Thoracic aorta (tissue), 2 donors: ENCODE measurements at regions not wholly inside any gene's neighbourhood (a gene's known extent, or its start where the extent isn't known, plus 50 kb on each side); places are given as distances from the start of the nearest gene placed in this dataset.

Experiments used
- ATAC-seq: fragments of 150-250 bp; one replicate; pipeline ENCODE4 v1.8.0; 2017; ENCODE audit warnings: low read depth; ENCODE audit not compliant: insufficient number of reproducible peaks, low FRiP score
- DNase-seq: peaks from one replicate; pipeline ENCODE4 v3.0.0-alpha.2; 2020; ENCODE audit warnings: low spot score
- H3K27ac ChIP-seq, 2 donors: fragments of 200-600 bp; sonication (generic); 1 replicate in 1 of 2; 2 replicates in 1 of 2; pipeline ENCODE4 v1.5.1; 2016; ENCODE audit warnings: mild to moderate bottlenecking in 2 of 2, moderate library complexity in 2 of 2
- H3K27me3 ChIP-seq: fragments of 200-600 bp; sonication (generic); replicated peaks from 2 replicates; pipeline ENCODE4 v1.6.0; 2016; ENCODE audit warnings: mild to moderate bottlenecking; ENCODE audit not compliant: insufficient read depth
- H3K36me3 ChIP-seq: fragments of 200-600 bp; sonication (generic); one replicate; pipeline ENCODE4 v1.5.1; 2016
- H3K4me1 ChIP-seq, 2 donors: fragments of 200-600 bp; sonication (generic); 1 replicate in 1 of 2; 2 replicates in 1 of 2; pipeline versions ENCODE4 v1.5.1 to v1.6.0; 2016; ENCODE audit warnings: low read depth in 2 of 2, mild to moderate bottlenecking in 1 of 2; ENCODE audit not compliant: control insufficient read depth in 1 of 2
- H3K4me3 ChIP-seq: fragments of 200-600 bp; sonication (generic); 2 replicates; pipeline ENCODE4 v1.5.1; 2016; ENCODE audit warnings: mild to moderate bottlenecking
- H3K9me3 ChIP-seq: fragments of 200-600 bp; sonication (generic); 2 replicates; pipeline ENCODE4 v1.5.1; 2016
- TF ChIP-seq, protein P1 (sequence below): fragments of 200-600 bp; sonication (generic); IDR thresholded peaks from one replicate; pipeline ENCODE4 v1.5.1; 2019; ENCODE audit warnings: antibody characterized with exemption

DNA sequence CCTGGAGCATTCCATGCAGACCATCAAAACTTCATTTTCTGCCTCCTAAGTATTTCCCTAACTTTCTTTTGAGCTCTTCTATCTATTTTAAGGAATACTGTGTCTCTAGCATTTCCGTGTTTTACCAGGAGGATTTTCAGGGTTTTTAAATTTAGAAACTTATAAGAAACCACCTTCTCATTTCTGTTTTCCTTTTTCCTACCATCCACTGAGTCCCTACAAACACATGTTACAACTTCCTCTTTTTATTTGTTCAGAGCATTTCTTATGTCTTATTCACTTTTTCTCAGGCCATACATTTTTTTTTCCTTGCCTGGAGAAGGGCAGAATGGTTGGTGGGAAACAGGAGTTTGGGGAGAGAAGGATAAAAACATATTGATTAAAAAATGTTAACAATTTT is 130.0 kb upstream of the BMP5 start:
- TF ChIP-seq, protein P1, sequence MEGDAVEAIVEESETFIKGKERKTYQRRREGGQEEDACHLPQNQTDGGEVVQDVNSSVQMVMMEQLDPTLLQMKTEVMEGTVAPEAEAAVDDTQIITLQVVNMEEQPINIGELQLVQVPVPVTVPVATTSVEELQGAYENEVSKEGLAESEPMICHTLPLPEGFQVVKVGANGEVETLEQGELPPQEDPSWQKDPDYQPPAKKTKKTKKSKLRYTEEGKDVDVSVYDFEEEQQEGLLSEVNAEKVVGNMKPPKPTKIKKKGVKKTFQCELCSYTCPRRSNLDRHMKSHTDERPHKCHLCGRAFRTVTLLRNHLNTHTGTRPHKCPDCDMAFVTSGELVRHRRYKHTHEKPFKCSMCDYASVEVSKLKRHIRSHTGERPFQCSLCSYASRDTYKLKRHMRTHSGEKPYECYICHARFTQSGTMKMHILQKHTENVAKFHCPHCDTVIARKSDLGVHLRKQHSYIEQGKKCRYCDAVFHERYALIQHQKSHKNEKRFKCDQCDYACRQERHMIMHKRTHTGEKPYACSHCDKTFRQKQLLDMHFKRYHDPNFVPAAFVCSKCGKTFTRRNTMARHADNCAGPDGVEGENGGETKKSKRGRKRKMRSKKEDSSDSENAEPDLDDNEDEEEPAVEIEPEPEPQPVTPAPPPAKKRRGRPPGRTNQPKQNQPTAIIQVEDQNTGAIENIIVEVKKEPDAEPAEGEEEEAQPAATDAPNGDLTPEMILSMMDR, result no peak
- H3K4me1 ChIP-seq, result no peaks in the 10 kb centered on the region
- no peak overlapping the region for H3K4me3 ChIP-seq
- ATAC-seq, result no peak
- no peak overlapping the region for H3K27ac ChIP-seq
- no peaks in the 10 kb centered on the region for H3K27me3 ChIP-seq
- no peak for DNase-seq
- no peaks in the 10 kb centered on the region for H3K9me3 ChIP-seq
- no peaks in the 10 kb centered on the region for H3K36me3 ChIP-seq

DNA sequence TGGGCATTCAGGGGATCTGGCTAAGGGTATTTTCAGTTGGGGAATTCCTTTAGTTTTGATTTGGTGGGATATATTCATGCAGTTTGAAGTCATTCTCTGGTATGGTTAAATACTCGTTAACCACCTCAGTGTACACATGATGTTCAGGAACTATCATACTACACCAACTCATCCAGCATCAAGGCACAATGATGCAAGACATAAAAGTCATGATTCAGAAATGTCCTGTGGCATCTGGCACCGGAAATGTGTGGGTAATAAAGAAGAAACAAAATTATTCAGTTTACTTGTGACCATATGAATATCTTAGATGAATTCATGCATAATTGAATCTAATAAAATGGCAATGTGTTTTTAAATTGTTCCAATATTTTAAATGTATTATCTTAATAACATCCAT is 129.0 kb upstream of the BMP5 start:
- H3K4me3 ChIP-seq, result no peak overlapping the region
- no peaks in the 10 kb centered on the region for H3K36me3 ChIP-seq
- DNase-seq, result no peak
- H3K9me3 ChIP-seq, result no peaks in the 10 kb centered on the region
- H3K27ac ChIP-seq, result no peak overlapping the region
- H3K4me1 ChIP-seq, result no peaks in the 10 kb centered on the region
- no peak for ATAC-seq
- H3K27me3 ChIP-seq, result no peaks in the 10 kb centered on the region
- TF ChIP-seq, protein P1, result no peak

DNA sequence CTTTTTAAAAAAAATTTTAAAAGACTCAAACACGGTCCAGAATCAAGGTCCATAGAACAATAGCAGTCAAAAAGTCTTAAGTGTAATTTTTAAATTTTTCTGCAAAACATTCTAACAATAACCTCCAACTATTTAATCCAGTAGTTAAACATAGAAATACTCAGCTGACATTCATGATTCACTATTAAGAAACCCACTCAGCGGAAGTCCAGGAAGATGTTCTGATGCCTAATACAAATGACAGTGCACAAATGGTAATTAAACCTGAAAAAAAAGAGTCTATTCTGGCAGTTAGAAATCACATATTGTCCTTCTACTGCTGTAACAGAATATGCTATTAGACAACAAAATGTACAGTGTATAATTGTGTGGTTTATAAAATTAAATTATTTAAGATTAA is 128.2 kb upstream of the BMP5 start:
- H3K27ac ChIP-seq, result no peak overlapping the region
- DNase-seq (no peak), ATAC-seq (no peak)
- no peaks in the 10 kb centered on the region for H3K36me3 ChIP-seq
- no peaks in the 10 kb centered on the region for H3K27me3 ChIP-seq
- H3K4me1 ChIP-seq, result no peaks in the 10 kb centered on the region
- no peak overlapping the region for H3K4me3 ChIP-seq
- TF ChIP-seq, protein P1, result no peak
- no peaks in the 10 kb centered on the region for H3K9me3 ChIP-seq

DNA sequence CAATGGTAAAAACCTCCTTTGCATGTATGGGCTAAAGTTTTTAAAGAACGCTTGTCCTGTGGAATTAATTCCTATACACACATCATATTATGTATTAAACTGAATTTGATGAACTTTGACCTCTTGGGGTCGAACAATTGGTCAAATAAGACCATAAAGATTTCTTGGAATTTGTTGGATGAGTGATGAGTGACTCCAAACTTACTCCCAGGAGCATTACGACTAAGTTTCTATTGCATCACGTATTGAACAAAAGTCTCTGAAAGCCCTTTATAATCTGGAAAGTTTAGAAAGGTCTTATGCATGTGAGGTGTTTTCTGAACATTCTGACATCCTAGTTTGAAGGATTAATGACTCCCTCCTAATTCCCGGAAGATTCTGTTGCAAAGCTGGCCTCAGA is 126.9 kb upstream of the BMP5 start:
- no peaks in the 10 kb centered on the region for H3K9me3 ChIP-seq
- ATAC-seq (no peak), DNase-seq (no peak)
- TF ChIP-seq, protein P1, result no peak
- no peak overlapping the region for H3K4me3 ChIP-seq
- H3K4me1 ChIP-seq, result no peaks in the 10 kb centered on the region
- H3K27ac ChIP-seq, result no peak overlapping the region
- H3K36me3 ChIP-seq, result no peaks in the 10 kb centered on the region
- H3K27me3 ChIP-seq, result no peaks in the 10 kb centered on the region

DNA sequence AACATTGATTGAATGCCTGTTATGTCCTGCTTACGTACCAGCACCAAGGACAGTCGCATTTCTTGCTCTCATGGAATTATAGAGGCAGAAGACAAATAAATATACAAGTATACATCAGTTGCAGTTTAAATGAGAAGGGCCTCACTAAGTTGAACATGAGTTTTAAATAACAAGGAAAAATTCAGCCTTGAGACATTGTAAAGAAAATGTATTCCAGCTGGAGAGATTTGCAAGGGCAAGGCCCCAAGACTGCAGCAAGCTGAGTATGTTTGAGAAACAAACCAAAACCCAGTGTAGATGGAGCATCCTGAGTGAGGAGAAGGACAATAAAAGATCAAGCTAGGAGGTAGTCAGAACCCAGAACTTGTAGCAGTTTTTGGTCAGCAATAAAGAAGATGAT is 123.2 kb upstream of the BMP5 start:
- ATAC-seq (no peak), DNase-seq (no peak)
- no peaks in the 10 kb centered on the region for H3K9me3 ChIP-seq
- no peak overlapping the region for H3K4me3 ChIP-seq
- H3K36me3 ChIP-seq, result no peaks in the 10 kb centered on the region
- TF ChIP-seq, protein P1, result no peak
- H3K27me3 ChIP-seq, result no peaks in the 10 kb centered on the region
- H3K4me1 ChIP-seq, result no peaks in the 10 kb centered on the region
- H3K27ac ChIP-seq, result no peak overlapping the region
